Breast epithelium (tissue), 4 donors: ENCODE measurements at regions not wholly inside any gene's neighbourhood (a gene's known extent, or its start where the extent isn't known, plus 50 kb on each side); places are given as distances from the start of the nearest gene placed in this dataset.

Experiments used
- DNase-seq, 2 donors: peaks; one replicate each; pipeline ENCODE4 v3.0.0-alpha.2; 2019; ENCODE audit warnings: low spot score in 2 of 2
- H3K27ac ChIP-seq, 2 donors: fragments of 200-600 bp; sonication (generic) in 1 of 2; one replicate each; pipeline ENCODE4 v1.5.1; 2016 to 2019; ENCODE audit warnings: mild to moderate bottlenecking in 1 of 2
- H3K27me3 ChIP-seq, 2 donors: fragments of 200-600 bp; sonication (generic) in 1 of 2; one replicate each; pipeline versions ENCODE4 v1.5.1 to v1.6.0; 2017 to 2019; ENCODE audit warnings: control low read depth in 1 of 2, mild to moderate bottlenecking in 1 of 2
- H3K36me3 ChIP-seq: fragments of 200-600 bp; one replicate; pipeline ENCODE4 v1.5.1; 2019
- H3K4me1 ChIP-seq, 2 donors: fragments of 200-600 bp; sonication (generic); one replicate each; pipeline ENCODE4 v1.5.1; 2016 to 2019; ENCODE audit warnings: control low read depth in 1 of 2
- H3K4me3 ChIP-seq, 3 donors: fragments of 200-600 bp; sonication (generic); 1 replicate in 2 of 3; 2 replicates in 1 of 3; pipeline ENCODE4 v1.5.1; 2016 to 2019; ENCODE audit warnings: mild to moderate bottlenecking in 3 of 3, moderate library complexity in 2 of 3
- H3K9me3 ChIP-seq, 2 donors: fragments of 200-600 bp; sonication (generic) in 1 of 2; one replicate each; pipeline ENCODE4 v1.5.1; 2016 to 2019; ENCODE audit warnings: control low read depth in 1 of 2
- CTCF ChIP-seq, 3 donors: fragments of 450-650 bp; IDR thresholded peaks; one replicate each; pipeline ENCODE4 v1.5.1; 2016 to 2017; ENCODE audit warnings: antibody characterized with exemption in 3 of 3, mild to moderate bottlenecking in 3 of 3, moderate library complexity in 3 of 3
- POLR2A ChIP-seq: fragments of 450-650 bp; IDR thresholded peaks from one replicate; pipeline ENCODE4 v1.6.1; 2016; ENCODE audit warnings: antibody characterized with exemption, mild to moderate bottlenecking, moderate library complexity
- POLR2AphosphoS5 ChIP-seq, 3 donors: sonication (generic); formaldehyde crosslinking; IDR thresholded peaks; one replicate each; pipeline ENCODE4 v1.6.1; 2017; ENCODE audit warnings: antibody characterized with exemption in 3 of 3
- intact Hi-C: fragments of 100-400 bp; cut with DNase I; formaldehyde crosslinking; loops from one replicate; pipeline ENCODE4 v1.15.1; 2023; ENCODE audit warnings: low total_unique reads

DNA sequence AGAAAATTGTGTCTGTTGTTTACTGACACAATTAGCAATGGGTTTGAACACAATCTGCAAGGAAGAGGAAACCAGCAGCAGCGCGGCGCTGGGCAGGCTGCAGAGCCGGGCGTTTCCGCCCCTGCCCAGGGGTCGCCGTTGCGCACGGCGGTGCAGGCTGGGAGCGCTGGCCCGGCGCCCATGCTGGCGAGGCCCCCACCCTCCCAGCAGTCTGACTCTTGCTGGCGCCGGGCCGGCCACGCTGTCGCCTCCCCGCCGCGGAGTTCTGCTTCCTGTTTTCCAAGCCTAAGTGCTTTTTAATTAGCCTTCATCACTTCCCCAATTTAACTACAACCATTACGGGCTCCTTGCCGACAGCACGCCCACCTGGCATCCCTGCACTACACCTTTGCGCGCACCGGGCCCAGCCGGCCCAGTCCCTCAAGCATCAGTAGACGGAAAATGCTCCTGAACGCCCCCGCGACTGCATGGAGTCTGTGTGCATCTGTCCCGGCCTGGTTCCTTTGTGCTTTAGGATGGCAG lies 212.1 kb downstream of the GXYLT1 start:
- Histone ChIP-seq H3K27me3 (no peaks in the 10 kb centered on the region), H3K9me3 (no peaks in the 10 kb centered on the region), H3K27ac (peak overlapping the region; percentile 40 to 51), H3K4me1 (no peaks in the 10 kb centered on the region), H3K4me3 (peak overlapping the region; percentile 47 to 68 (median 59)), H3K36me3 (no peaks in the 10 kb centered on the region)
- TF ChIP-seq POLR2A (no peak), CTCF (IDR thresholded peaks at IDR 0.05) (no peak), POLR2AphosphoS5 (IDR thresholded peaks at IDR 0.05) (peak in 1 of 3 donors; percentile 10)
- peak; percentile 39 to 58 for DNase-seq
- intact Hi-C loops, result loop anchor here (5.0 kb wide), 1 partner anchor 420 kb away; no protein-coding TSS in a partner anchor

GRCh38 chr12:41930866-41931437 lies 213.7 kb downstream of the GXYLT1 start:
- TF ChIP-seq POLR2AphosphoS5 (IDR thresholded peaks at IDR 0.05), result no peak
- H3K4me1 ChIP-seq, result no peaks in the 10 kb centered on the region
- H3K9me3 ChIP-seq, result no peaks in the 10 kb centered on the region
- H3K36me3 ChIP-seq, result no peaks in the 10 kb centered on the region
- intact Hi-C loops, result loop anchor here (2.0 to 5.0 kb wide), 2 partner anchors 74 to 421 kb away; no protein-coding TSS in a partner anchor
- H3K27ac ChIP-seq, result no peak overlapping the region
- H3K27me3 ChIP-seq, result no peaks in the 10 kb centered on the region
- DNase-seq, result no peak
- peak overlapping the region in 2 of 3 donors; percentile 12 to 19 for H3K4me3 ChIP-seq

DNA sequence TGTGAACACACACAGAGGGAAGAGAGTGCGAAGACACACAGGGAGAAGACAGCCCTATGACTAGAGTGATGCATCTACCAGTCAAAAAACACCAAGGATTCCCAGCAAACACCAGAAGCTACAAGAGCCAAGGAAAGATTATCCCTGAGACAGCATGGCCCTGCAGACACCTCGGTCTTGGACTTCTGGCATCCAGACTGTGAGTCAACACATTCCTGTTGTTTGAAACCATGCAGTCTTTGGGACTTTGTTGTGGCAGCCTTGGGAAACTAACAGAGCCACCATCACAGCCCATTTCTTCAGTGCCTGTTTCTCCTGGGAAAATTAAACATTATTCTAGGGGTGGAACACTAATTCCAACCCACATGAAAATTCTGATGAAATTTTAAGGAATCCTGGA lies 220.6 kb downstream of the GXYLT1 start:
- H3K9me3 ChIP-seq, result no peaks in the 10 kb centered on the region
- no peak overlapping the region for H3K27ac ChIP-seq
- no peaks in the 10 kb centered on the region for H3K4me1 ChIP-seq
- no peak for TF ChIP-seq CTCF (IDR thresholded peaks at IDR 0.05)
- TF ChIP-seq POLR2AphosphoS5 (IDR thresholded peaks at IDR 0.05), result no peak
- no peak for TF ChIP-seq POLR2A
- H3K27me3 ChIP-seq, result no peaks in the 10 kb centered on the region
- H3K36me3 ChIP-seq, result no peaks in the 10 kb centered on the region
- no peak for DNase-seq
- no peak overlapping the region for H3K4me3 ChIP-seq
- intact Hi-C loops, result no loop called here

- no peaks in the 10 kb centered on the region for H3K36me3 ChIP-seq
- intact Hi-C loops, result no loop called here
- no peak overlapping the region for H3K4me3 ChIP-seq
- no peak overlapping the region for H3K27ac ChIP-seq
- no peaks in the 10 kb centered on the region for H3K9me3 ChIP-seq
- no peak for DNase-seq
- no peaks in the 10 kb centered on the region for H3K27me3 ChIP-seq
- no peaks in the 10 kb centered on the region for H3K4me1 ChIP-seq
- TF ChIP-seq CTCF (IDR thresholded peaks at IDR 0.05) (no peak), POLR2AphosphoS5 (IDR thresholded peaks at IDR 0.05) (no peak), POLR2A (no peak)
Measured at GRCh38 chr12:41923351-41923750, 221.3 kb downstream of the GXYLT1 start.

GRCh38 chr12:41920355-41920754 lies 224.3 kb downstream of the GXYLT1 start:
- intact Hi-C loops, result no loop called here
- Histone ChIP-seq H3K27ac (no peak overlapping the region), H3K4me3 (no peak overlapping the region), H3K36me3 (no peaks in the 10 kb centered on the region), H3K9me3 (no peaks in the 10 kb centered on the region), H3K27me3 (no peaks in the 10 kb centered on the region), H3K4me1 (no peaks in the 10 kb centered on the region)
- TF ChIP-seq POLR2A, result no peak
- no peak for TF ChIP-seq POLR2AphosphoS5 (IDR thresholded peaks at IDR 0.05)
- no peak for TF ChIP-seq CTCF (IDR thresholded peaks at IDR 0.05)
- DNase-seq, result no peak
